Stimulated activated CD8-positive, alpha-beta memory T cell treated with anti-CD3 and anti-CD28 coated beads, Interleukin-12 subunit alpha, Interleukin-12 subunit beta, amount 100 ng/mL, for 4 hours (primary cell): ENCODE measurements at regions not wholly inside any gene's neighbourhood (a gene's known extent, or its start where the extent isn't known, plus 50 kb on each side); places are given as distances from the start of the nearest gene placed in this dataset.
"Not testable (repeated sequence)": the region's sequence is repeated elsewhere in the genome, so short reads cannot be mapped to it uniquely, and the experiment has no call there.

ENCODE experiments used
- DNase-seq: peaks from one replicate; pipeline ENCODE4 v3.0.0-alpha.2; 2020; ENCODE audit warnings: low read depth

- no peak for DNase-seq
Measured at GRCh38 chr18:60319129-60319528, 53.4 kb downstream of the MC4R start.

- DNase-seq, result no peak
Measured at GRCh38 chr18:60311676-60312360, 60.8 kb downstream of the MC4R start.

GRCh38 chr18:60295674-60296073 is 76.9 kb downstream of the MC4R start:
- DNase-seq, result no peak

- no peak for DNase-seq
Measured at GRCh38 chr18:60292186-60292585, 80.4 kb downstream of the MC4R start.

- no peak for DNase-seq
Measured at GRCh38 chr18:60279391-60279790, 93.2 kb downstream of the MC4R start.

- no peak for DNase-seq
Measured at GRCh38 chr18:60277855-60278480, 94.6 kb downstream of the MC4R start.

- no peak for DNase-seq
Measured at GRCh38 chr18:60267391-60268058, 105.0 kb downstream of the MC4R start.

- no peak for DNase-seq
Measured at GRCh38 chr18:60266558-60266957, 106.0 kb downstream of the MC4R start.

- no peak for DNase-seq
Measured at GRCh38 chr18:60259052-60259681, 113.4 kb downstream of the MC4R start.

GRCh38 chr18:60249388-60249787 is 123.2 kb downstream of the MC4R start:
- DNase-seq, result no peak

GRCh38 chr18:60248336-60249330 is 123.9 kb downstream of the MC4R start:
- no peak for DNase-seq

- no peak for DNase-seq
Measured at GRCh38 chr18:60247103-60247502, 125.5 kb downstream of the MC4R start.

GRCh38 chr18:60246606-60247005 is 126.0 kb downstream of the MC4R start:
- no peak for DNase-seq

- DNase-seq, result no peak
Measured at GRCh38 chr18:60245096-60245495, 127.5 kb downstream of the MC4R start.

- not testable (repeated sequence) for DNase-seq
Measured at GRCh38 chr18:60239024-60239710, 133.4 kb downstream of the MC4R start.

GRCh38 chr18:60235164-60235563 is 137.4 kb downstream of the MC4R start:
- no peak for DNase-seq

GRCh38 chr18:60232541-60232940 is 140.0 kb downstream of the MC4R start:
- DNase-seq, result no peak

- DNase-seq, result no peak
Measured at GRCh38 chr18:60228609-60229595, 143.7 kb downstream of the MC4R start.

GRCh38 chr18:60215432-60215831 is 157.1 kb downstream of the MC4R start:
- no peak for DNase-seq

- no peak for DNase-seq
Measured at GRCh38 chr18:60209042-60209441, 163.5 kb downstream of the MC4R start.
